Chondrocyte (in vitro differentiated cells): ENCODE measurements at regions not wholly inside any gene's neighbourhood (a gene's known extent, or its start where the extent isn't known, plus 50 kb on each side); places are given as distances from the start of the nearest gene placed in this dataset.
"Not testable (repeated sequence)": the region's sequence is repeated elsewhere in the genome, so short reads cannot be mapped to it uniquely, and the experiment has no call there.

Source experiments
- DNase-seq: peaks from one replicate; pipeline ENCODE4 v3.0.0; 2021; ENCODE audit warnings: mixed read lengths, low spot score
- H3K27ac Mint-ChIP-seq: one replicate; pipeline ENCODE4 v1.8.0; 2021; ENCODE audit warnings: mild to moderate bottlenecking, moderate library complexity, mixed read lengths; ENCODE audit not compliant: unreplicated experiment
- H3K27me3 Mint-ChIP-seq: 2 replicates; pipeline ENCODE4 v1.8.0; 2021; ENCODE audit warnings: low read depth, mixed read lengths
- H3K36me3 Mint-ChIP-seq: 2 replicates; pipeline ENCODE4 v1.8.0; 2021; ENCODE audit warnings: low read depth, mixed read lengths
- H3K4me1 Mint-ChIP-seq: 2 replicates; pipeline ENCODE4 v1.8.0; 2021; ENCODE audit warnings: low read depth, mild to moderate bottlenecking, mixed read lengths
- H3K4me3 Mint-ChIP-seq: one replicate; pipeline ENCODE4 v1.8.0; 2021; ENCODE audit warnings: mild to moderate bottlenecking, moderate library complexity, mixed read lengths; ENCODE audit not compliant: unreplicated experiment
- H3K9me3 Mint-ChIP-seq: 2 replicates; pipeline ENCODE4 v1.8.0; 2021; ENCODE audit warnings: low read depth, mixed read lengths
- CTCF ChIP-seq: fragments of 200-600 bp; sonication (generic); IDR thresholded peaks from 2 replicates; pipeline ENCODE4 v1.5.0; 2021; ENCODE audit warnings: antibody characterized with exemption, mild to moderate bottlenecking, moderate library complexity

GRCh38 chrX:85685843-85686242 lies 306.4 kb upstream of the POF1B start:
- H3K36me3 Mint-ChIP-seq: peaks cover 1% of the 10 kb centered on the region
- TF ChIP-seq CTCF: no peak
- H3K27ac Mint-ChIP-seq: no peak overlapping the region
- DNase-seq: no peak
- no peak overlapping the region for H3K4me3 Mint-ChIP-seq
- H3K9me3 Mint-ChIP-seq: peaks cover 46% of the 10 kb centered on the region
- H3K27me3 Mint-ChIP-seq: no peaks in the 10 kb centered on the region
- no peaks in the 10 kb centered on the region for H3K4me1 Mint-ChIP-seq

- Mint-ChIP-seq H3K27me3 (no peaks in the 10 kb centered on the region), H3K27ac (no peak overlapping the region), H3K9me3 (peaks cover 17% of the 10 kb centered on the region), H3K36me3 (no peaks in the 10 kb centered on the region), H3K4me1 (no peaks in the 10 kb centered on the region), H3K4me3 (no peak overlapping the region)
- no peak for DNase-seq
- no peak for TF ChIP-seq CTCF
These were observed 287.0 kb upstream of the POF1B start for GRCh38 chrX:85666471-85666870.

GRCh38 chrX:85663970-85664369 lies 284.5 kb upstream of the POF1B start:
- peaks cover 12% of the 10 kb centered on the region for H3K9me3 Mint-ChIP-seq
- H3K27ac Mint-ChIP-seq, H3K4me3 Mint-ChIP-seq, H3K4me1 Mint-ChIP-seq, H3K27me3 Mint-ChIP-seq, DNase-seq, H3K36me3 Mint-ChIP-seq: not testable (repeated sequence)

GRCh38 chrX:85630901-85631300 lies 251.4 kb upstream of the POF1B start:
- TF ChIP-seq CTCF: no peak
- Mint-ChIP-seq H3K27me3 (no peaks in the 10 kb centered on the region), H3K9me3 (peaks cover 17% of the 10 kb centered on the region), H3K4me1 (no peaks in the 10 kb centered on the region), H3K4me3 (no peak overlapping the region), H3K27ac (no peak overlapping the region), H3K36me3 (no peaks in the 10 kb centered on the region)
- no peak for DNase-seq

- Mint-ChIP-seq H3K27ac (no peak overlapping the region), H3K36me3 (no peaks in the 10 kb centered on the region), H3K4me1 (no peaks in the 10 kb centered on the region), H3K27me3 (no peaks in the 10 kb centered on the region), H3K4me3 (no peak overlapping the region), H3K9me3 (peaks cover 25% of the 10 kb centered on the region)
- peak; percentile 69 for TF ChIP-seq CTCF
- DNase-seq: no peak
These were observed 247.9 kb upstream of the POF1B start for GRCh38 chrX:85627363-85627762.

GRCh38 chrX:85622635-85623034 lies 243.2 kb upstream of the POF1B start:
- peaks cover 21% of the 10 kb centered on the region for H3K9me3 Mint-ChIP-seq
- H3K4me3 Mint-ChIP-seq: no peak overlapping the region
- no peaks in the 10 kb centered on the region for H3K4me1 Mint-ChIP-seq
- H3K27ac Mint-ChIP-seq: no peak overlapping the region
- H3K27me3 Mint-ChIP-seq: no peaks in the 10 kb centered on the region
- H3K36me3 Mint-ChIP-seq: no peaks in the 10 kb centered on the region
- DNase-seq: peak; percentile 40
- TF ChIP-seq CTCF: no peak
